Ammon's horn (tissue), 1 donor: ENCODE measurements at regions not wholly inside any gene's neighbourhood (a gene's known extent, or its start where the extent isn't known, plus 50 kb on each side); places are given as distances from the start of the nearest gene placed in this dataset.

Experiments
- DNase-seq: peaks from one replicate; pipeline ENCODE4 v3.0.0-alpha.2; 2016; ENCODE audit warnings: low spot score

DNA sequence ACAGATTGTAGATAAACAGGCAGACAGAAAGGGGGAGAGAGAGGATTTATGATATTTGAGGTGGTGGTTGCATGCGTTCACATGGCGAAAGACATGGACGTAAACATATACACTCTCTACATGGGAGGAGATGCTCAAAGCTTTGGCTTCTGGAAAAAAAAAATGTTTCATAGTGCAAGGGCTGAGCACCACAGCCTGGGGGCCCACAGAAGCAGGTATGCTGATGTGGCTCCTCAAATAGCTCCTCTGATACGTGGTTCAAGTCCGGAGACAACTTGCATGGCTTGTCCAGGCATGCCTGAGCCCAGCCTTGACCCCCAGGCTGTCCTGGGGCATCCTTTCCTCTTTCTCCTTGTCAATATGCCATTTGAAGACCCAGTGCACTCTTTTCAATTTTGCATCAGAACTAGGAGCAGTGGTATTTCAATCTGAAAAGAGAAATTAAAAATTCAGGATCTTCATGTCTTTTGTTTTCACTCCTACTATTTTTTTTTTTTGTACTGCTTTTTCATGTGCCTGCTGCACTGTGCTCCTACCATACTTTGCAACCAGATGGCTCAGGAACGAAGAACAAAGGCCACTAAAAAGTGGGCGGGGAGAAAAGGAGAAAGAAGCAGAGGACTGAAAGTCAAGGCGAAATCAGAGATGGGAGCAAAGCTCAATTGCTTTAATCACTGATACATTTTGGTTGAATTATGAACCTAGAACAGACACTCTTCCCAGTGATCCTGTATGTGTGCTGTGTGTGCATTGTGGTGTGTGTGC lies 495.7 kb upstream of the TCF4 start:
- DNase-seq = no peak

DNA sequence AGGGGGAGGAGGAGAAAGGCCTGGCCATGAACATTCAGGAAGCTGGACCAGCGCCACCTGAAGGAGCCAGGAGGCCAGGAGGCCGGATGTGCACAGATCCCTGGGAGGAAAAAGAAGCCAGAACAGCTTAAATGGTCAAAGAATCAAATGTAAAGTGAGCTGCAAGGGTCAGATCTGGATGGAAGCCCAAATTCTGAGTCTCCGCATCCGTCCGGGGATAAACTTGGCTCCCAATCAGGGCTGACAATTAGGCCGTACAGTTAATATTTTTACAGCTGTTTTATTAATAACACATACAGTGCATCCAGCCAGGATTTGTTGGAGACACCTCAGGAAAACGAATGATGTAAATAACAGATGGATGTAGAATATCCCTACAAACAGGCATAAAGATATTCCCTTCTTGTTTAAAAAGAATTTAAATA lies 495.1 kb upstream of the TCF4 start:
- DNase-seq = no peak

DNA sequence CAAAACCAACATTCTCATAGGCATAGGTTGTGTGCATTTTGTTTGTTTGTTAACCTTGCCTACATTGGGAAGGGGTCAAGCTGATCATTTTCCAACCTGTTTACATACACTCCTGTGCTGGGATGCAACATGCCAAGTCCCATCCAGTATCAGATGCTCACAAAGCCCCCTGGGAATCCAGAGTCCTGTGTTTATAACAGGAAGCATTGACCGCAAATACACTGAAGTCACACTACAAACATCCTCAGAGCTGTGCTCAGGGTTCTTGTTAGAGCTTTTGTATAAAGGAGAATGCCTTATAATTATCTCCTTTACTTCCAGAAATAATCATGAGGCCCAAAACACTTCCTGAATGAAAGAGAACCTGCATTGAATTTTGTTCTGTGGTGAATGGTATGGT lies 488.7 kb upstream of the TCF4 start:
- no peak for DNase-seq

DNA sequence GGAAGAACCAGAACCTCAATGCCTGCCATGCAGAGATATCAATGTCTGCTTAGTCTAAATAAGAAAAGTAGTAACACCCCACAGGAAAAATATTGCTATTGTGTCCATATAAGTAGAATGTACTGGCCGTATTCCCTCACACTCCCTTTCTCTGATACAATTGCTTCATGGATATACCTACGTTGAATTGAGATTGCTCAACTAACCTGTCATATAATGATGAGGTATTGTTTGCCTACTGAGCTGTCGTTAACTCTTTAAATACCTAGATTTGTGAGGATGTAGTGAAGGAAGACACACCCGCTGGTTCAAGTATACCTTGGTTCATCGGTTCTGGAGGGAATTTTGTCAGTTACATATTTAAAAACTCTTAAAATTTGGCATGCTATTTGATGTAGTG lies 480.7 kb upstream of the TCF4 start:
- DNase-seq = no peak

DNA sequence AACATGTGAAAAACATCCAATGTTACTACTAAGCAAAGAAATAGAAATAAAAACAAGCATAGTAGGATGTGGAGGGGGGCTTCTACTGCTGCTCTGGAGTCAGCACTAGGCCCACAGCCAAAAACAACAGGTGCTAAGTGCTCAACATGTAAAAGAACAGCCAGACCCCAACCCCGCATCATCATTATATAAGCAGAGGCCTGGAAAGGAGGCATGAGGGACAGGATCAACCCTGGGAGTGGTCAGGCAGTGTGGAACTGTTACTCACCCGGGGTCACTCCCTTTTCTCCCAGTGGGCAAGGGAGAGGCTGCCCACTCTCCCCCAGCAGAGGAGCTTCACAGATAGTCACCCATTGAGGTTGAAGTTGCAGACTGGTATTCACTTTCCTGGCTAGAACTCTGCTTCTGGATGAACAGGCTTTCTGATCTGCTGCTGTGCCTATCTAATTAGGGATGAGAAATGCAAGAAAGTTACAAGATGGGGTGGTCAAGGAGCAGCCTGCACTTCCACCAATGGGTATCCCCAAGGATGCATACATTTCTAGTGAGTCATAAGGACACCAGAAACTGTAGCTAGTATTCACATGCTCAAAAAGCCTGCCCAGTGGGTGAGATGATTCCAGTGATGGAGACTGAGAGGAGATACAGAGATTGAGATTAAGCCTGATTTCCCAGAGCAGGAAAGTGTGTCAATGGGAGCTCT lies 480.1 kb upstream of the TCF4 start:
- no peak for DNase-seq

DNA sequence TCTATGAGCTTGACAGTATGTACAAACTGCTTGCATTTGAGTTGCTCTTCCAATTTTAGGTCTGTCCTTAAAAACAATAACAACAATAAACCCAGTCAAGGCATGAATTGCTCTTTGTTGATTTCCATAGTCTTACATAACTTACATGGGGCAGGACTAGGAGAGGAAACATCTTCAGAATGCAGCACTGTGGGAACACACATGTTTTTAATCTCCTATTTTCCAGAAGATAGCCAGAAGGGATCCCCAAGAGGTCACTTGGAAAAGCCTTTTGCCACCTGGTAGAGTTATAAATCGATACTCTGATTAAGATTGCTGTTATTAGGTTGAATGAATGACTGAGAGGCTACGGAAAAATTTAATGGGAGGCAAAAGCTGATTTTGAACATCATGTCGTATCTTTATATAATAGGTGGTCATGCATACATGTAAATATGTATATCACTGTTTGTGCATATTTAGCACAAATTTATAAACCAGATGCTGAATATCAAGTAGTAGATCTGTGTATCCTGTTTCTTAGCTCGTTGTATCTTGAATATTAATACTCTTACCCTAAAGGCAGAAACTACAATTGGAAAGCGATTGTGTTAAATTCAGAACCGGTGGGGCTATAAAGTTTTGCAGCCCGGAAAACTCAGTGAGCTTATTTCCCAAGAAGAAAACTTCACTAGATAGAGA lies 479.4 kb upstream of the TCF4 start:
- no peak for DNase-seq

DNA sequence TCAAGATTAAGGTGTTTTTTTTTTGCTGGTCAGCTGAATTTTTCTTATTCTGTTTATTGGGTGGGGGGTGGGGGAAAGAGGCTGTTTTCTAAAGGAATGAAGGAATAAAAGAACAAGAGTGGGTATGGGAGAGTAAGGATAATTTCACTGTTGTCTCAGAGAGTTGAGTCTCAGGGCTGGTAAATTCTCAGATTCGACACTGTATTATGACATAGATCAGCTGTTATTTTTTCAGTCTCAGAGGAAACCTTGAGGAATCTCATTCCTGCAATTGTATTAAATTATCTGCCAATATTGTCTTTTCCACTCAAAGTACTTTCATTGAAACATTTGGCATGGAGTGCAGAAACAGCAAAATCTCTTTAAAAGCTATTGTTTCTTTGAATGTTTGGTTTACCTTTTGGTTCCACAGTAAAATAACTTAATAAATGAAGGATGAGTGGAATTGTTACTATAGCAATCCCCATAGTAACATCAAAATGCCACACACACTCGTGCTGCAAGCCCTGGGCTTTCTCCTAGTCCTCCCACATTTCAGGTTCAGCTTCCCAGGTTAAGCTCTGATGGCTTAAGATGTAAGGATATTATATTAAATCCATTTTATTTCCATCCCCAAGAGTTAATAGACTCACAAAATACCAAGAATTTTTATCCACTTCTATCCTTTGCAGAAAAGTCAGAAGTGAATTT lies 478.7 kb upstream of the TCF4 start:
- no peak for DNase-seq

DNA sequence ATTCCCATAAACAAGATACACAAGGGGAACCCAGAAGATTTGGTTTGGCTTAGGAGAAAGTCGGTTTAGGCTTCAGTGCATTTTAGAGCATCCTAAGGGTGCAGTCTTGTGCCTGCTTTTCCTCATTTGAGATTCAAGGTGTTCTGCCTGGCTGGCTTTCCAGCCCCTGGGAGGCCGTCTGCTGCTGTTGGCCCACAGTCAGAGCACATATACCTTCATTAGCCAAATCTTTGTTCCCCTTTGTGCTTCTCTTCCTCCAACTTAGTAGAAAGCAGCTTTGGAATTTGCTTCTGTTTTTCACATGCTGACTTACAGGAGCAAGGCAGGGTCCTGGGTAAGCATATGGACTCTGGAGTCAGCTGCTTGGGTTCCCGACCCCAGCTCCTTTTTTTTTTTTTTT lies 477.1 kb upstream of the TCF4 start:
- no peak for DNase-seq

DNA sequence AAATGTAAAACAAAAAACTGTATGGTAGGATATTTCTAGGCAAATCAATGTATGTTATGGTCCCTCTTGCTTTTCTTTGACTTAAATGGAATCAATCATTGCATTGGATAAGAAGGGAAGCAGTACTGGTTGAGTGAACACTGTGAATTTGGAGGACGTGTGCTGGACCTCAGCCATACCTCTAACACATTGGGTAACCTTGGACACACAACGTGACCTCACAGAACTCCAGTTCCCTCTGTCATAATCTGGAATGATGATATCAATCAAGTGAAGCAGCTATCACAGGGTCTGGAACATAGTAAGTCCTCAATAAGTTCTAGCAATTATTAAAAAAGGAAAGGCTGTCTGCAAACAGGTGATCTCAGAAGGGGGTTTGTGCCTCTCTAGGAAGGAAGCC lies 474.9 kb upstream of the TCF4 start:
- DNase-seq = no peak

DNA sequence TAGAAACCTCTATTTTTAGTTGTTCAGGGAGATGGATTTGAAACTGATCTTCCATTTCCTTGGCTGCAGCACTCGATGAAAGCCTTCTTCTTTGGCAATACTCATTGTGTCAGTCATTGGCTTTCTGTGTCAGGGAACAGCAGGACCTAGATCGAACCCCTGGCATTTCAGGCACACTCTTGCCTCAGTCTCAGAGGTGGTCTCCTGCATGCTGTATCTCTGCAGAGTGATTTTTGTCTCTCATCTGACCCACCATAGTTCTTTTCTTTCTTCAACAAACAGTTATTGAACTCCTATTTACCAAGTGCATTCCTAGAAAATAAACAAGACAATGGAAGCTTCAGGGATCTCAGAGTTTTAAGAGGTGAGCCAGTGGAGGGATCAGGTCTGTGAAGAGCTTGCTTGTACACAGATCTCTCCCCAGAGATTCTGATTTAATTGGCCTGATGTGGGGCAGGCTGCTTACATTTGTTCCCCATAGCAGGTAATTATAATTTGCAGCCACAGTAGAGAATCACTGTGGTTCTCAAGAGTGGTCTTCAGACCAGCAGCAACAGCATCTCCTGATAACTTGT lies 473.1 kb upstream of the TCF4 start:
- no peak for DNase-seq

DNA sequence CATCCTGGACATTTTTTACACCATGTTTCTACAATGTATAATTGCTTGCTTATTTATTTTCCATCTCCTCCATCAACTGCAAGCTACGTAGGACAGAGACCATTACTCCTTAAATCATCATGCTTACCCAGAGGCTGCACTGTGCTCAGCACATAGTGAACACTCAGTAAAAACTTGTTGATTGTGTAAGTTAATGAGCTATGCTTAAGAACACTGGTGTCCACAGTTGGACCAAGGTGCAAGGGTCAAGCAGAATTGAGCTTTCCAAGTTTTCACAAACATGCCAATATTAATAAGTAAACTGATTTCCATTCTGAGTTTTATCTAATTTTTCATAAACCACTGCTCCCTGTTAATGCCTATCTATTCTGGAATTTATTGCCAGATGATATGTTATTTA lies 464.2 kb upstream of the TCF4 start:
- no peak for DNase-seq

DNA sequence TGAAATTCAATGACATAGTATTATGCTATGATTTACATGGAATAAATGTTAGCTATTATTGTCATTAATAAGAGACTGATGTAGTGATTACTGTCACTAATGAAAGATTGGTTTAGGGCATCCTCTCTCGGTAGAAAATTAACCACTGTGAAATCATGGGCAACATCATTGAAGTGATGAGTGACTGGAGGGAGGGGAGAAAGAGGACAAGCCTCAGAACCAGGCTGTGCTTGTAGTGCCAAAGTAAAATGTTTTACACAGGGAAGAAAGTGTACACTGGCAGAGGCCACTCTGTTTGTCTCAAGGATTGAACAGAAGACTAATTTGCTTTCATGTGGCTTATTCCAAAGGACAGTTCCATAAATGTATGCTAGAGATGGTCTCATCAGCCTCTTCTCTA lies 456.2 kb upstream of the TCF4 start:
- peak; percentile 23 for DNase-seq

DNA sequence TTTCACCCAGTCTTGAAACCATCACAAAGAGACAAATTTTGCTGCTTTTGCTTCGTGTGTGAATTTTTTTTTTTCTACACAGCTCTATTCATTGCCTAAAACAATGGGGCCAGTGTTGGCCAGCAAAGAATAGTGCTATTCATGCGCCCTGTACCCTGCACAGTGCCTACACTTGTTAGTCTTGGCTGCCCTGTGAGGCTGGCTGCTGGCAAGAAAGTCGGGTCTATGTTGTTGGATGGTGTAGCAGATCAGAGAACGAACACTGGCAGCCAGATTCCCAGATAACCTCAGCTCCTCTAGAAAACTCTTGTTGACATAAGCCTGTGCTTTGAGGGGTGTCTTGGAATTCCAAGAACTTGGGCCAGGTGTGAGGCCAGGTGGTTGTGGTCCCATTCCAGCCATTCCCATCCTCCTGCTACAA lies 455.7 kb upstream of the TCF4 start:
- DNase-seq = peak; percentile 97

DNA sequence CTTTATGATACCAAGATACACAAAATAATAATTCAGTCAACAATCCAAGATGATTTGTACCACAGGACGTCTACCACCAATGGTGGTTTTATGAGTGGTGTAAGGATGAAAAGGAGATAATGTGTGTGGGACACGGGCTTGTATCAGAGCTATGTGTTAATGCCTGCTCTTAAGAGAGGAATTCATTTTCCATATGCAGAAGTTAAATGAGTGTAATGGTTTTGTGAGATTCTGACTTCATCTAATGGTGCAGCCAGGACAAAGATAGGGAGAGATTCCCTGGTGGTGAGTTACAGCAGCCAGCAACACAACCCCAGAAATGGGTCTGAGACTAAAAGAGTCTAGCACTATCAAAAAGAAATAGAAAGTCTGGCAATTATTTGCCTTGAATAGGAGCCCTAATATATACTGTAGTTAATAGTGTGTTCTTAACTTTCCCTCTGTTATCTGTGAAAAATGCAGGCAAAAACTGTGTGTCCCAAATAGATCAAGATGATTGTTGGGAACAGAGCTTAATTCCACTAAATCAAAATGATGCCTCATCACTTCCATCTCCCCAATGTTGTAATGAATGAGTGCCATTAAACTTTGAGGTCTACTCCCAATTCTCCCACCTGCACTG lies 455.0 kb upstream of the TCF4 start:
- no peak for DNase-seq

DNA sequence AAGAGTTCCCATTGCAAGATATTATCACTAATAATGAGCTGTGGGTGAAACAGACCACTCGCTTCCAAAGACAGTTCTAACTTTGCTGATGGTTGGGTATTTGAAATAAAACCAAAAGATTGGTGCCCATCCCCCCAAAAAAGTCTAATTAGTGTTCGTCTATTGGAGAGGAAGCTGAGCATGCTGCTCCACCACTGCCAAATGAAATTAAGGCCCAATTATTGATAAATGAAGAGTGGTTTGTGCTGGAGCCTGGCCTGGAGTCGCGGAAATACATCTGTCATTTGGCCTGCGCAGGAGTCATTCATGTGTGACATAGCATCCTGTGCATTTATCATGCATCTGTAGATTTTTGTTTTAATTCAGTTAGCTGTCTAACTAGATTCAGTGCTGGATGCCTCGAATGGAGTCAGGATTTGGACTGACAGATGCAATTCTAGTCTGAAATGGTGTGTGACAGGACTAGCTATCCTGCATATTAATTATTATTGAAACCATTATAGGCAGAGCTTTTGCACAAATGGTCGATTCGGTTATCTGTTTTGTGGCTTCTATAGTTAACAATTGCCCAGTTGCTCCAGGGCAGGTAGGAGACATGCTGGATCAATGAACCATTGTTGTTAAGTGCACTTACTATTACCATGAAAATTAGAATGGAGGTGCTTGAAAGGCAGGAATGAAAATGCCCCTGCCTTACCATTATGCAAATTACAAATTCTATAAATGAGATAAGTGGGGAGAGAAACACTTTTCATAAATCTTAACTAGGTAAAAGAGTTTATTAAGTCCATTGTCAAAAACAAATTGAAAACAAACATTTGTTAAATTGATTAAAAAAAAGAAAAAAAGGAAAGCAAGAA lies 450.4 kb upstream of the TCF4 start:
- no peak for DNase-seq

DNA sequence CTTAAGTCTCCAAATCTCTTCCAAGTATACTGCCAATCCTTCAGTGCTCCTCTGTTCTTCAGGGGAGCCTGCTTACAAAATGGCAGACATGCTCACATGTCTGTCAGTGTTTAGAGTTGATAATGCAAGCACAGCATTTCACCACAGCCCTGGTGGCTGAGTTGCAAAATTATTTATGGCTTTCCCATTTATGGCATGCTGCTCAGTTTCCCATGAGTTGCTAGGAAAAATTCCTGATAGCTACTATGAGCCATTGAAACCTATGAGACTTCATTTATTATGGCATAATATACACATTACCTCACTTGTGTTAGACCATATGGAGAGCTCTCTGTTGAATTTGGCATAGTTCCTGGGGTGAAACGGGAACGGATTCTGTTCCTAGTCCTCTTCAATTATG lies 448.7 kb upstream of the TCF4 start:
- DNase-seq = no peak

DNA sequence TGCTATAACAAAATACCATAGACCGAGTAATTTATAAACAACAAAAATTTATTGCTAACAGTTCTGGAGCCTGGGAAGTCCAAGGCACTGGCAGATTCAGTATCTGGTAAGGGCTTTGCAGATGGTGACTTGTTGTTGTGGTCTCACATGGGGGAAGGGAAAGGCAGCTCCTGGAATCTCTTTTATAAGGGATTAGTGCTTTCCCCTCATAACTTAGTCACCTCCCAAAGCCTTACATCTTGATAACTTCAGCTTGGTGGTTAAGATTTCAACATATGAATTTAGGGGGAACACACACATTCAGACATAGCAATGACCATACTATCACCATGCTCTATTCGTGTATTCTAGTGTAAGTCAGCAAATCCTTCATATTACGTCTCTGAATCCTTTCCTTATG lies 447.6 kb upstream of the TCF4 start:
- no peak for DNase-seq

DNA sequence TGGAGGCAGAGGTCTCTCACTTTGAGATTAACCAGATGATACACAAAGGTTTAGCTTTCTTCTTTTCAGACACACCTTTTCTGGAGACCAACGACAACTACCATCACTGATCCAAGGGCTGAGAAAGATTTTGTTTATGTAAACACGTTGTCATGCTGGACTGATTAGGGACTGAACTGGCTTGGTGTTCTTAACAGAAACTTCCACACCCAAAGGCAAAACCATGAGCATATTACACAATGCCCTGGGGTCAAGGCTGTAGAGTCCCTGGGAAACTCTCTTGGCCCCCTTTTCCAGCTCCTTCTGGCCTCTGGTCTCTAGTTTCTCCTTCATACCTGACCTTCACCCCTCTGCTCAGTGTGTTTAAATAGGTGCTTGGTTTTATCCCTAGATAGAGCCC lies 447.0 kb upstream of the TCF4 start:
- DNase-seq = no peak

DNA sequence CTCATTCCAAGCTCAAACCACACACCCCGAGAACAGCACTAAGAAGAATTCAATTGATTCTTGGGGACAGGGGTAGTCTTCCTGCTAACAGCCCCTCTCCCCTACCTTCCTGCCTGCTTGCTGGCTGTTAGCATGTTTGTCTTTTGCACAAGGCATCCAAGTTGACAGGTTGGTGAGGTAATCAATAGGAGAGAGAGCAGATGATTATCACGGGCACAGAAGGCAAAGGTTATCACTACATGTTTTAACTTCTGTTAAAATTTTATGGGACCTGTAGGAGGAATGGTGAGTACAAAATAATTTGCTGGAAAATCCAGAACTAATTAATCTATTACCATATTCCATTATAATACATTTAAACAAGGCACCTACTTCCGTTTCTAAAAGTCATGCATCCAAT lies 442.1 kb upstream of the TCF4 start:
- DNase-seq = no peak

DNA sequence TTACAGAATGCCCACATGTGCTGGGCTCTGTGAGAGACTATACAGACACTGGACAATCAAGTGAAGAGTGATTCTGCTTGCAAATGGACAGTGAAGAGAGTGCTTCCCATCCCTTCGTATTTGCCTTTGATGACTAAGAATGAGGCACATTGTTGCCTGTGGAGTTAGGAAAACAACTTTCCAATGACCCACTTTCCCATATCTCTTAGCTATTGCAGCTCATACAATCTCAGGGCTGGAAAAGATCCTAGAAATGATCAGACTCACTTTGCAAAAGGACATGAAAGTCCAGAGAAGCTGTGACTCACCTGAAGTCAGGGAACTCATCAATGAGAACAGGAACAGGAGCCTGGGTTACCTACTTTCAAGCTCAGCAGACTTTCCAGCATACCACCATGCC lies 440.5 kb upstream of the TCF4 start:
- no peak for DNase-seq

DNA sequence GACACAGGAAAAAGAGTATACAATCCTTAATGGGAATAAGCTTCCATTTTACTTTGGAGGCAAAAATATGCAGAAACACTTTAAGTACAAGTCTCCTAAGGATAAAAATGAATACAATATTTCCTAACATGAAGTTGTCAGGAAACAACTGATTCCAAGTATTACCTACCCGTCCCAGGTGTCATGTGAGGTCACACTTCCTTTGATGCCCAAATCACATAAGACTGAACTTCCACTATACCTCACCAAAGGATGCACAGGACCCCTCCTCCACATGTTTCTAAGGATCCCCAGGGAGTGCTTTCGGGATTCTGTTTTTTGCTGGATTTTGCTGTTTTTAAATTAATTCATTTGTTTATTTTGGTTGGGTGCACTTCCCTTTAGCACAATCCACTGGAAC lies 438.5 kb upstream of the TCF4 start:
- DNase-seq = no peak
